GM18861 (cell line): ENCODE measurements at regions not wholly inside any gene's neighbourhood (a gene's known extent, or its start where the extent isn't known, plus 50 kb on each side); places are given as distances from the start of the nearest gene placed in this dataset.
A peak's percentile ranks its signal among the peaks of the same experiment; 100 is the strongest.
"Not testable (repeated sequence)": the region's sequence is repeated elsewhere in the genome, so short reads cannot be mapped to it uniquely, and the experiment has no call there.

ENCODE experiments used
- ATAC-seq: cut with Tn5 transposase; IDR thresholded peaks from one replicate; pipeline ENCODE4 v1.9.1; 2021; ENCODE audit not compliant: unreplicated experiment

DNA sequence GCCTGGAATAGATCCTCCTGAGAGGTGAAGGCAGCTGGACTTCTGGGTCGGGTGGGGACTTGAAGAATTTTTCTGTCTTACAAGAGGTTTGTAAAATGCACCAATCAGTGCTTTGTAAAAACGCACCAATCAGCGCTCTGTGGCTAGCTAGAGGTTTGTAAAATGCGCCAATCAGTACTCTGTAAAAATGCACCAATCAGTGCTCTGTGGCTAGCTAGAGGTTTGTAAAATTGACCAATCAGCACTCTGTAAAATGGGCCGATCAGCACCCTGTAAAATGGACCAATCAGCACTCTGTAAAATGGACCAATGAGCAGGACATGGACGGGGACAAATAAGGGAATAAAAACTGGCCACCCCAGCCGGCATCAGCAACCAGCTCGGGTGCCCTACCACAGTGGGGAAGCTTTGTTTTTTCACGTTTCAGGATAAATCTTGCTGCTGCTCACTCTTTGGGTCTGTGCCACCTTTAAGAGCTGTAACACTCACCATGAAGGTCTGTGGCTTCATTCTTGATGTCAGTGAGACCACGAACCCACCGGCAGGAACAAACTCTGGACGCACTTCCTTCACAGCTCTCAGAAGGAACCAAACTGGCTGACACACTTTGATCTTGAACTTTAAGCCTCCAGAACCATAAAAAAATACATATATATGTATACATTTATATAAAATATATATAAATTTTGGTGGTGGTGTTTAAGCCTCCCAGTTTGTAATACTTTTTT lies 197.8 kb upstream of the SLCO3A1 start:
- not testable (repeated sequence) for ATAC-seq

GRCh38 chr15:91660174-91660649 lies 193.3 kb upstream of the SLCO3A1 start:
- ATAC-seq: no peak

- ATAC-seq: no peak
These were observed 189.2 kb upstream of the SLCO3A1 start for GRCh38 chr15:91664224-91664836.

DNA sequence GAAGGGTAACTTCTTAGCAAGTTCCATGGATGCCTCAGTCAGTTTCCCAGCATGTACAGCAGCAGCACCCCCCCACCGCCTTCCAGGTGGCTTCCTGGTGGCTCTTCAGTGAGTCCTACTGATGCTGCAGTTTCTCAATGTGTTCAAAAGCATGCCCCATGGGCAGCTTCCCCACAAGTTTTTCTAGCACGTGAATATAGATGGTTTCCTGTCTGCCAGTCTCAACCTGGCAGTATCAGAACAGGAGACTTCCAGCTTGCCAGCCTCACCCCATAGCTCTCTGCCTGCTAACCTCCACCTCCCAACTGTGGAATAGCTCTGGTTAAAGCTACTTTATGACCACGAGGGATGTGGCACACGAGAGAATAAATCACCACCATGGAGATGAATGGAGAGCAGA lies 188.3 kb upstream of the SLCO3A1 start:
- no peak for ATAC-seq

GRCh38 chr15:91668370-91668769 lies 185.1 kb upstream of the SLCO3A1 start:
- no peak for ATAC-seq

GRCh38 chr15:91670108-91670507 lies 183.4 kb upstream of the SLCO3A1 start:
- no peak for ATAC-seq

DNA sequence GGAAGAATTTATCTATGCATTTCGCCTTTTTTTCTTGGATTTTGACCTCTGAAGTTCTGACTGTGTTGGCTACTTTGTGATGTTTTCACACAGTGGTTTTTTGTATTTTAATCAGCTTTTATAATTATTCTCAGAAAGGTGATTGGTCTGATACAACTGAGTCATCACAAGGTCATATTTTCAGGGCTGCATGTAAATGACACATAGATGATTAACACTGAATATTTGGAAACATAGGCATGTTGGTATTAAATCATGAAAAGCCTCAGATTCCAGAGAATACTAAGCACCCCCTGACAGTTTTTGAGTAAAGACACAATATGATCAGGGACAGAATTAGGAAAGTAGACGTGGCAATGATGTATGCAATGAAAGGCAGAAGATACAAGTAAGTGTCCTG lies 175.5 kb upstream of the SLCO3A1 start:
- ATAC-seq: no peak

GRCh38 chr15:91679447-91679846 lies 174.1 kb upstream of the SLCO3A1 start:
- no peak for ATAC-seq

- ATAC-seq: no peak
These were observed 168.1 kb upstream of the SLCO3A1 start for GRCh38 chr15:91685436-91685835.

- ATAC-seq: no peak
These were observed 164.7 kb upstream of the SLCO3A1 start for GRCh38 chr15:91688811-91689210.

DNA sequence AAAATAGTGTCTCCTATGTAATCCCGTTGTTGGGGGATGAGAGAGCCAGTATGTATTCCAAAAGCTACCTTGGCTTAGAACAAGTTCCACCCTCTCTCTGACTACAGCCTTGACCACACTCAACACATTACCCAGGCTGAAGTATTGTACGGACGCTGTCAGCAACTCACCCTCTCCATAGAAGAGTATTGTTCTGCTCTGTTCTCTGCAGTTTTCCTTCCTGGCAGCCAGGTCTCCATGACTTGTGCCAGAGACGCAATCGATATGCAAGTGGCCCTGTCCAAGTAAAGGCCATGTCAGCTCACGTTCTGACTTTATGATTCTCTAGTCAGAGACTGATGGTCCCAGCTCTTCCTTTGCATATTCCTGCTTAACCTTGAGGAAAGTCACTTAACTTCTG lies 164.1 kb upstream of the SLCO3A1 start:
- ATAC-seq: no peak

GRCh38 chr15:91692596-91692995 lies 160.9 kb upstream of the SLCO3A1 start:
- ATAC-seq: no peak

DNA sequence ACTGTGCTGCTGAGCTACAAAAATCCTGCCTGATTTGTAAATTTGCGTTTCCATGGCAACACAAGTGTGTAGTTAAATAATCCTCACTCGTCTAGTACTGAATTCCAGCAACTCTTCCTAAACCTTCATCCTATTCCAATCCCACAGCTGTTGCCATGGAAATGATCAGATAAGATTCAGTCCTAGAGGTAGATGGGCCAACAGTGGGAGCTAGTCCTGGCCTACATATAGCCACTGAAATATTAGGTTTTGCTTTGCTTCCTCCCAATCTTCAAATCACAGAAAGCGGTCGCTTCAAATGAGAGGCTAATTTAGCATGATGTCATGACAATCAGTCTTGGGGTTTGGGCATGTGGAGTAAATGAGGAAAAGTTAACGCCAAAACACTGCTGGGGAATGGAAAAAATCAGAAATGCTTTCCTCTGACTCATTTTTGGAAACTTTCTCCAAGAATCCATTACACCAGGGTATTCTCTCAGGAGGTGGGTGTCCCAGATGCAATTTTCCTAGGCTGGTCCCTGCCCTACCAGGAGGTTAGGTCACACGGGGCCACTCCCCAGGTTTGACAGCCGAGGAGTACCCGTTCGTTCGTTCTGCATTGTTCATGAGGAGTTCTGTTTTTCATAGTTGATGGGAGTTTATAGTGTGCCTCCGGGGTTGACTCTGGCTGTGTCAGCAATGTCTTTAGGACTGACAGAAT lies 159.2 kb upstream of the SLCO3A1 start:
- no peak for ATAC-seq

DNA sequence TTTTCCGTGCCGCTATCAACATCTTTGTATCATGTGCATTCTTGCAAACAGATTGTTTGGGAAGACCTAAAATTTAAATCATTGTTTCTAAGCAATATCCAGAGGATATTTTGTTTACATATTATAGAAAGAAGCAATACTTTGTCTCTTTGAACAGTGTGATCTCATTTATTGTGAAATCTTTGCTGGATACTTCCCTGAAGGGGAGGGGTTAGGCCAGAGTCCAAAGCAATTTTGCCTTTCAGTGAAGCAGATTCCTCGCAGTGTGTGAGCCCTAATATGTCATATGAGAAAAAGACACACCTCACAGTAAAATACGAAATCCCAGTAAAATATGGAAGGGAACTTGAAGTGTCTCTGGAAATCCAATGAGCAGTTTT lies 158.7 kb upstream of the SLCO3A1 start:
- ATAC-seq: no peak

DNA sequence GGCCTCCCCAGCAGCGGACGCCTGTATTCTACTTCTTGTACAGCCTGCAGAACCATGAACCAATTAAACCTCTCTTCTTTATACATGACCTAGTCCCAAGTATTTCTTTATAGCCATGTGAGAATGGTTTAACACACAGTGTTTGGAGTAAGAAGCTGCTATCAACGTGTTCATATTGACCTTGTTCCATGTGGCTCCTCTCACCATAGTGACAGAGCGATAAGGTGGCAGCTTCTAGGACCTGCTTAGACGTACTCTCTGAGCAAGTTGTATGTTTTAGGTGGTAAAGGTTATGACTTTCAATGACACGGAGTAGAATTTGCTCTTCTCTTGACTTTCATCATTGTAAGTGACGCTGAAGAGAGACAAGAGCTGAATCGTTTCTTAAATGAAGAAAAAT lies 157.7 kb upstream of the SLCO3A1 start:
- no peak for ATAC-seq

GRCh38 chr15:91696981-91697380 lies 156.5 kb upstream of the SLCO3A1 start:
- ATAC-seq: no peak

- no peak for ATAC-seq
These were observed 155.3 kb upstream of the SLCO3A1 start for GRCh38 chr15:91698241-91698640.

DNA sequence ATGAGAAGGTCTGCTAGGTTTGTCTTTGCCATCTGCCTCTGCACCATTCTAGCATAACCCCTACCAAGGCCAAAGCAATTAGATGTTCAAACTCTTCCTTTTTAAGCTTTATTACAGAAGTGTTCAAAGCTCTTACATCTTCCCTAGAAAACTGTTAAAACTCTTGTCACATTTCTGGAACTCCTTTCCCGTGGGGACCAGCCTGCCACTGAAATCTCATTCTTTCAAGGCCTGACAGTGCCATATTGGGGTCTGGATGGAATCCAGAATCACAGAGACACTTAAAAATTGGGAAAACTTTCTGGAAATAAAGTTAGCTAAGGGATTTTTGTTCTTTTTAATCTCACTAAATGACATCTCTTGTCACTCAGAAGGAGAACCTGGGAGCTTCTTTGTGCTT lies 153.8 kb upstream of the SLCO3A1 start:
- no peak for ATAC-seq

DNA sequence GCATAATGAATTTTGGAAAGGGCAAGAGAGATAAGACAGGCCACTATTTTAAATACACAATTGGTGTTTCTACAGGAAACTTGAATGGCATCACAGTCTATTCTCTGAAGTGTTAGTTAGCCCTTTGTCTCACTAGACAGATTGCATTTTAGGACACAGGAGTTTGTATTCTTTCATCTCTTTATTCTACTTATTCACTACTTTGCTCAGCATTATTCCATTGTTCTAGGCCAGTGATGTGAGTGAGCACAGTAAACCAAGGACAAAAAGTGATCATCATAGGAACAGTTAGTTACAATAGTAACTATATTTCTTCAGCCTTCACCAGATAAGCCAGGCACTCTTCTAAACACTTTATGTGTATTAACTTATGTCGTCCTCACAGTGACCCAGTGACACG lies 150.2 kb upstream of the SLCO3A1 start:
- ATAC-seq: no peak

- ATAC-seq: no peak
These were observed 149.2 kb upstream of the SLCO3A1 start for GRCh38 chr15:91704343-91704742.

DNA sequence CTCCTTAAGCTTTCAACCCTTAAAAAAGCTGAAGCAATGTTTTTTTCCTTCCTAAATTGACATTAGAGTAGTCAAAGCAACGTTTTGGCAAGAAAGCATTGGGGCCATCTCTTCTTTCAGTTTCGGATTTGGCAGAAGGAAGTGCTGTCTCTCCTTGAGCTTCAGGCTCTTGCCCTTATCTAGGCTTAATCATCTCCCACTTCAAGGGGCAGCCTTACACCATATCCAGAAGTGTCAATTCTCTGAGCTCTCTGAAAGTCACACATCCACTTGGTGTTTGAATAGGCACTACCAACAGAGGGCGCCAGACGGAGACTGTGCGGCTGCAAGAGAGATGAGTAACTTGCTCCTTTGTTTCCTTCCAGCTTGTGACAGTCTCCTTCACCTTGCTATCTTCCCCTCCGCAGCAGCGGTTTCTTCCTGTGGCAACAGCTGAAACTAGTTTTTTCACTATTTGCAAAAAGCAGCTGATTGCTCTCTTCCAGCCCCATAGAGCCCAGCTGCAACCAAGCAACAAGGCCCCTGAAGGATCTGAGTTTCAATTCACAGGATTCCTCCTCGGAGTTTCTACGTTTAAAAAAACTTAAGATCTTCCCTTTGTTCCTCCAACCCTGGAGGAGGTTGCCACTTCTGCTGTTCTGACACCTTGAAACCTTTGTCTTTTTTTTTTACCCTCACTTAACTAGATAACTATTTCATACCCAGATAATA lies 147.0 kb upstream of the SLCO3A1 start:
- peak; percentile 62 for ATAC-seq
